ENCODE measurements at regions not wholly inside any gene's neighbourhood (a gene's known extent, or its start where the extent isn't known, plus 50 kb on each side); places are given as distances from the start of the nearest gene placed in this dataset.
"Not testable (repeated sequence)": the region's sequence is repeated elsewhere in the genome, so short reads cannot be mapped to it uniquely, and the experiment has no call there.

GRCh38 chr9:31492229-31492628, 892.2 kb upstream of the ACO1 start:
- DNase-seq (no peak), ATAC-seq (ENCODE audit: poor library complexity) (no peak)
- intact Hi-C loops (cut with DNase I) = no loop called here

GRCh38 chr9:31500422-31500821, 884.0 kb upstream of the ACO1 start:
- no peak for ATAC-seq (ENCODE audit: poor library complexity)
- intact Hi-C loops (cut with DNase I) = no loop called here
- DNase-seq = no peak

GRCh38 chr9:31519011-31519410, 865.4 kb upstream of the ACO1 start:
- DNase-seq (no peak), ATAC-seq (ENCODE audit: poor library complexity) (no peak)
- intact Hi-C loops (cut with DNase I) = no loop called here

GRCh38 chr9:31519424-31519823, 865.0 kb upstream of the ACO1 start:
- DNase-seq (peak; percentile 34), ATAC-seq (ENCODE audit: poor library complexity) (no peak)
- intact Hi-C loops (cut with DNase I) = no loop called here

- intact Hi-C loops (cut with DNase I) = no loop called here
- DNase-seq (no peak), ATAC-seq (ENCODE audit: poor library complexity) (no peak)
These were observed 864.6 kb upstream of the ACO1 start for GRCh38 chr9:31519826-31520225.

- no peak for ATAC-seq (ENCODE audit: poor library complexity)
- intact Hi-C loops (cut with DNase I) = no loop called here
- no peak for DNase-seq
These were observed 864.0 kb upstream of the ACO1 start for GRCh38 chr9:31520301-31521085.

- intact Hi-C loops (cut with DNase I) = no loop called here
- DNase-seq (no peak), ATAC-seq (ENCODE audit: poor library complexity) (no peak)
These were observed 848.8 kb upstream of the ACO1 start for GRCh38 chr9:31535651-31536050.

GRCh38 chr9:31536471-31536870, 848.0 kb upstream of the ACO1 start:
- DNase-seq (no peak), ATAC-seq (ENCODE audit: poor library complexity) (no peak)
- intact Hi-C loops (cut with DNase I) = no loop called here

- no peak for DNase-seq
- no peak for ATAC-seq (ENCODE audit: poor library complexity)
- intact Hi-C loops (cut with DNase I) = no loop called here
These were observed 842.6 kb upstream of the ACO1 start for GRCh38 chr9:31541721-31542281.

GRCh38 chr9:31542384-31543055, 841.9 kb upstream of the ACO1 start:
- intact Hi-C loops (cut with DNase I) = no loop called here
- ATAC-seq (ENCODE audit: poor library complexity) (peak; percentile 87), DNase-seq (no peak)

- no peak for ATAC-seq (ENCODE audit: poor library complexity)
- no peak for DNase-seq
- intact Hi-C loops (cut with DNase I) = no loop called here
These were observed 829.5 kb upstream of the ACO1 start for GRCh38 chr9:31554941-31555340.

GRCh38 chr9:31556667-31557463, 827.6 kb upstream of the ACO1 start:
- ATAC-seq (ENCODE audit: poor library complexity) (no peak), DNase-seq (no peak)
- intact Hi-C loops (cut with DNase I) = no loop called here

- DNase-seq; intact Hi-C loops (cut with DNase I); ATAC-seq (ENCODE audit: poor library complexity): not testable (repeated sequence)
These were observed 812.3 kb upstream of the ACO1 start for GRCh38 chr9:31572190-31572589.

- ATAC-seq (ENCODE audit: poor library complexity) = no peak
- intact Hi-C loops (cut with DNase I) = no loop called here
- DNase-seq = no peak
These were observed 810.9 kb upstream of the ACO1 start for GRCh38 chr9:31573561-31573960.

- ATAC-seq (ENCODE audit: poor library complexity) (no peak), DNase-seq (no peak)
- intact Hi-C loops (cut with DNase I) = no loop called here
These were observed 810.3 kb upstream of the ACO1 start for GRCh38 chr9:31574006-31574765.

- intact Hi-C loops (cut with DNase I) = no loop called here
- no peak for ATAC-seq (ENCODE audit: poor library complexity)
- no peak for DNase-seq
These were observed 802.4 kb upstream of the ACO1 start for GRCh38 chr9:31582071-31582470.

- DNase-seq (no peak), ATAC-seq (ENCODE audit: poor library complexity) (no peak)
- intact Hi-C loops (cut with DNase I) = no loop called here
These were observed 801.9 kb upstream of the ACO1 start for GRCh38 chr9:31582561-31582960.

GRCh38 chr9:31585158-31585557, 799.3 kb upstream of the ACO1 start:
- ATAC-seq (ENCODE audit: poor library complexity) = no peak
- intact Hi-C loops (cut with DNase I) = no loop called here

GRCh38 chr9:31587146-31587545, 797.3 kb upstream of the ACO1 start:
- DNase-seq = no peak
- ATAC-seq (ENCODE audit: poor library complexity) = no peak
- intact Hi-C loops (cut with DNase I) = no loop called here

More at GRCh38 chr9:31585158-31585557, 799.3 kb upstream of the ACO1 start:
- DNase-seq = no peak

Data from Right ventricle myocardium superior (tissue), 1 donor.